Caco-2 (cell line): ENCODE measurements at regions not wholly inside any gene's neighbourhood (a gene's known extent, or its start where the extent isn't known, plus 50 kb on each side); places are given as distances from the start of the nearest gene placed in this dataset.

ENCODE experiments used
- BruUV-seq: library from RNA; stranded (reverse); fragments of 400-500 nt; replicated peaks from 2 replicates; lab custom pipeline; 2021; lab: Mats Ljungman, UMichigan
- CTCF ChIA-PET: fragments of 300-600 bp; sonication (Branson Sonifier 250); formaldehyde crosslinking; loops from one replicate; lab custom pipeline; 2022; ENCODE audit warnings: antibody characterized with exemption; lab: Charles Lee
- POLR2A ChIA-PET: fragments of 300-600 bp; sonication (Branson Sonifier 250); formaldehyde crosslinking; loops from one replicate; lab custom pipeline; 2022; ENCODE audit warnings: antibody characterized with exemption; lab: Charles Lee
- DNase-seq, 2 experiments: peaks; one replicate each; pipeline versions ENCODE4 v3.0.0 to v3.0.0-alpha.2; 2020 to 2022
- H3K27me3 ChIP-seq: replicated peaks from 2 replicates; pipeline ENCODE4 v1.6.0; 2011; ENCODE audit warnings: low read length; ENCODE audit not compliant: control insufficient read depth, insufficient read depth
- H3K36me3 ChIP-seq: 2 replicates; pipeline ENCODE4 v1.5.1; 2011; ENCODE audit warnings: low read length; ENCODE audit not compliant: control insufficient read depth, insufficient read depth
- H3K4me1 ChIP-seq: fragments of 250-450 bp; sonication (Bioruptor Pico); 2 replicates; pipeline ENCODE4 v1.5.1; 2020; ENCODE audit warnings: mild to moderate bottlenecking
- H3K4me3 ChIP-seq: 2 replicates; pipeline ENCODE4 v1.5.1; 2011; ENCODE audit warnings: low read depth, mild to moderate bottlenecking, control low read depth, low read length
- H3K9me3 ChIP-seq: fragments of 250-450 bp; sonication (Bioruptor Pico); 2 replicates; pipeline ENCODE4 v1.5.1; 2020; ENCODE audit warnings: mild to moderate bottlenecking, moderate library complexity
- H3K27ac Mint-ChIP-seq: one replicate; pipeline ENCODE4 v1.8.0; 2022; ENCODE audit warnings: mixed read lengths; ENCODE audit not compliant: unreplicated experiment
- H3K27me3 Mint-ChIP-seq: one replicate; pipeline ENCODE4 v1.8.0; 2022; ENCODE audit warnings: mixed read lengths; ENCODE audit not compliant: insufficient read depth, unreplicated experiment
- H3K36me3 Mint-ChIP-seq: one replicate; pipeline ENCODE4 v1.8.0; 2022; ENCODE audit warnings: mild to moderate bottlenecking, mixed read lengths; ENCODE audit not compliant: insufficient read depth, unreplicated experiment
- H3K4me1 Mint-ChIP-seq: one replicate; pipeline ENCODE4 v1.8.0; 2022; ENCODE audit warnings: low read depth, mixed read lengths; ENCODE audit not compliant: unreplicated experiment
- H3K4me3 Mint-ChIP-seq: one replicate; pipeline ENCODE4 v1.8.0; 2022; ENCODE audit warnings: mild to moderate bottlenecking, moderate library complexity, mixed read lengths; ENCODE audit not compliant: unreplicated experiment
- H3K9me3 Mint-ChIP-seq: one replicate; pipeline ENCODE4 v1.8.0; 2022; ENCODE audit warnings: mixed read lengths; ENCODE audit not compliant: unreplicated experiment
- intact Hi-C: fragments of 100-400 bp; cut with micrococcal nuclease; formaldehyde crosslinking; loops from one replicate; pipeline ENCODE4 v1.10.0; 2022; ENCODE audit not compliant: unreplicated experiment
- TF ChIP-seq, protein P1 (sequence below), 2 experiments: fragments of 200-600 bp in 1 of 2; IDR thresholded peaks; 1 replicate in 1 of 2; 2 replicates in 1 of 2; pipeline versions ENCODE4 v1.5.1 to v1.8.0; 2011 to 2022; ENCODE audit warnings: antibody characterized with exemption in 1 of 2, control low read depth in 1 of 2, inconsistent platforms in 1 of 2, low read depth in 1 of 2, low read length in 1 of 2, mild to moderate bottlenecking in 1 of 2, moderate library complexity in 1 of 2; ENCODE audit not compliant: insufficient read depth in 1 of 2, severe bottlenecking in 1 of 2, unreplicated experiment in 1 of 2

DNA sequence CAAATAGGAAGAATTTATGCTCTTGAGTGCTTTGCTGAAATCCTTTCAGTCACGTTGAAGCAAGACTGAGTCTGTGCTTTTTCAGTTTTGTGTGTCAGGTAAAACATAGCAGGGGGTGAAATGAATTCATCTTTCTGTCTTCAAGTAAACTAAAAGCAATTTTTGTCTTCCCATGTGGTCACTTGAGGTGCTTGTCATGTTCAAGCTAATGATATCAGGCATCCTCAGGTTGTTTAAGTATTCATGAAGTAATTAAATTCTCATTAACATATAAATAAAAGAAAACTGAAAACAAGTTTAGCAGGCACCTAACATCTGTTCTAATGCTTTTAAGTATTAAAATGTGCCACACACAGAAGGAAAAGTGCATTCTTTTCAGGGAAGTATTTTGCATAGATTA is 2701.3 kb downstream of the PCDH9 start:
- no peak for DNase-seq
- Mint-ChIP-seq H3K4me3 (no peak overlapping the region), H3K36me3 (no peaks in the 10 kb centered on the region), H3K9me3 (no peaks in the 10 kb centered on the region), H3K4me1 (no peaks in the 10 kb centered on the region), H3K27me3 (no peaks in the 10 kb centered on the region), H3K27ac (no peak overlapping the region)
- Histone ChIP-seq H3K36me3 (no peaks in the 10 kb centered on the region), H3K9me3 (no peaks in the 10 kb centered on the region), H3K4me1 (no peaks in the 10 kb centered on the region), H3K4me3 (no peak overlapping the region), H3K27me3 (no peaks in the 10 kb centered on the region)
- POLR2A ChIA-PET, result no interaction called here
- CTCF ChIA-PET, result no interaction called here
- BruUV-seq, result no TSS peak
- TF ChIP-seq, protein P1, sequence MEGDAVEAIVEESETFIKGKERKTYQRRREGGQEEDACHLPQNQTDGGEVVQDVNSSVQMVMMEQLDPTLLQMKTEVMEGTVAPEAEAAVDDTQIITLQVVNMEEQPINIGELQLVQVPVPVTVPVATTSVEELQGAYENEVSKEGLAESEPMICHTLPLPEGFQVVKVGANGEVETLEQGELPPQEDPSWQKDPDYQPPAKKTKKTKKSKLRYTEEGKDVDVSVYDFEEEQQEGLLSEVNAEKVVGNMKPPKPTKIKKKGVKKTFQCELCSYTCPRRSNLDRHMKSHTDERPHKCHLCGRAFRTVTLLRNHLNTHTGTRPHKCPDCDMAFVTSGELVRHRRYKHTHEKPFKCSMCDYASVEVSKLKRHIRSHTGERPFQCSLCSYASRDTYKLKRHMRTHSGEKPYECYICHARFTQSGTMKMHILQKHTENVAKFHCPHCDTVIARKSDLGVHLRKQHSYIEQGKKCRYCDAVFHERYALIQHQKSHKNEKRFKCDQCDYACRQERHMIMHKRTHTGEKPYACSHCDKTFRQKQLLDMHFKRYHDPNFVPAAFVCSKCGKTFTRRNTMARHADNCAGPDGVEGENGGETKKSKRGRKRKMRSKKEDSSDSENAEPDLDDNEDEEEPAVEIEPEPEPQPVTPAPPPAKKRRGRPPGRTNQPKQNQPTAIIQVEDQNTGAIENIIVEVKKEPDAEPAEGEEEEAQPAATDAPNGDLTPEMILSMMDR (IDR thresholded peaks at IDR 0.05; ENCODE audit: insufficient read depth in 1 of 2, low read depth in 1 of 2, low read length in 1 of 2, severe bottlenecking in 1 of 2, unreplicated experiment in 1 of 2), result no peak
- intact Hi-C loops, result no loop called here

DNA sequence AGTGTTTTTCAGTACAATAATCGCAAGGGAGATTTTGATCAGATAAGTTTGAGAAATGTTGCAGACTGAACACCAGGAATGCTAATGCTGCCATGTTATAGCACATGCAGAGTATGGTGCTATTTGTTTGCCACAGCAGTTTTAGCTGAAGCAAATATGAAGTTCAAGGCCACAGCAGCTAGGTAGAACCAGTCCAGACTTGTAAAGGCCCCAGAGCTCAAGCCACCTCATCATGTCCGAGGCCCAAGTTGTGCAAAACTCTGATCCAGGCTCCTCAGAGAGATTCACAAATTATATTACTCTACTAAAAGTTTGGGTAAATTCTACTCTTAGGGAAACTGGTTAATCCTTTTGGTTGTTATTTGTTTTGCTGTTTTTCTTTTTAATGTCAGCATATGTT is 2702.6 kb downstream of the PCDH9 start:
- no peak for DNase-seq
- intact Hi-C loops, result no loop called here
- TF ChIP-seq, protein P1 (IDR thresholded peaks at IDR 0.05; ENCODE audit: insufficient read depth in 1 of 2, low read depth in 1 of 2, low read length in 1 of 2, severe bottlenecking in 1 of 2, unreplicated experiment in 1 of 2), result no peak
- H3K27me3 ChIP-seq, result no peaks in the 10 kb centered on the region
- Mint-ChIP-seq H3K4me3 (no peak overlapping the region), H3K27ac (no peak overlapping the region), H3K27me3 (no peaks in the 10 kb centered on the region), H3K4me1 (no peaks in the 10 kb centered on the region), H3K9me3 (peaks cover 9% of the 10 kb centered on the region), H3K36me3 (no peaks in the 10 kb centered on the region)
- POLR2A ChIA-PET, result no interaction called here
- no TSS peak for BruUV-seq
- no peaks in the 10 kb centered on the region for H3K4me1 ChIP-seq
- no peaks in the 10 kb centered on the region for H3K36me3 ChIP-seq
- H3K9me3 ChIP-seq, result peaks cover 2% of the 10 kb centered on the region; the same call in 1 of the 2 replicates
- H3K4me3 ChIP-seq, result no peak overlapping the region
- CTCF ChIA-PET, result interaction anchor here (0.6 kb wide), 1 partner anchor 51 kb away, joined by 3 read pairs; no protein-coding TSS in a partner anchor

DNA sequence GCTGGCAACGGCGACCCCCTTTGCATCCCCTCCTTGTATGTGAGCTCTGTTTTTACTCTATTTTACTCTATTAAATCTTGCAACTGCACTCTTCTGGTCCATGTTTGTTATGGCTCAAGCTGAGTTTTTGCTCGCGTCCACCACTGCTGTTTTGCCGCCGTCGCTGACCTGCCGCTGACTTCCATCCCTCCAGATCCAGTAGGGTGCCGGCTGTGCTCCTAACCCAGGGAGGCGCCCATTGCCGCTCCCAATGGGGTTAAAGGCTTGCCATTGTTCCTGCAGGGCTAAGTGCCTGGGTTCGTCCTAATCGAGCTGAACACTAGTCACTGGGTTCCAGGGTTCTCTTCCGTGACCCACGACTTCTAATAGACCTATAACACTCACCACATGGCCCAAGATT is 2704.4 kb downstream of the PCDH9 start:
- intact Hi-C loops, result no loop called here
- Histone ChIP-seq H3K36me3 (no peaks in the 10 kb centered on the region), H3K4me3 (no peak overlapping the region), H3K27me3 (no peaks in the 10 kb centered on the region), H3K4me1 (no peaks in the 10 kb centered on the region), H3K9me3 (peaks cover 10% of the 10 kb centered on the region)
- CTCF ChIA-PET, result no interaction called here
- Mint-ChIP-seq H3K27me3 (no peaks in the 10 kb centered on the region), H3K4me3 (no peak overlapping the region), H3K36me3 (no peaks in the 10 kb centered on the region), H3K27ac (no peak overlapping the region), H3K4me1 (no peaks in the 10 kb centered on the region), H3K9me3 (peaks cover 19% of the 10 kb centered on the region)
- no peak for DNase-seq
- BruUV-seq, result no TSS peak
- POLR2A ChIA-PET, result no interaction called here
- TF ChIP-seq, protein P1 (IDR thresholded peaks at IDR 0.05; ENCODE audit: insufficient read depth in 1 of 2, low read depth in 1 of 2, low read length in 1 of 2, severe bottlenecking in 1 of 2, unreplicated experiment in 1 of 2), result no peak
